GM23338 (cell line): ENCODE measurements at regions not wholly inside any gene's neighbourhood (a gene's known extent, or its start where the extent isn't known, plus 50 kb on each side); places are given as distances from the start of the nearest gene placed in this dataset.

Source experiments
- ATAC-seq: fragments of 200-7000 bp; cut with Tn5 transposase; 3 replicates; pipeline ENCODE4 v1.9.1; 2020
- DNase-seq: peaks from one replicate; pipeline ENCODE4 v3.0.0-alpha.2; 2015; ENCODE audit warnings: low spot score
- H2AFZ ChIP-seq: fragments of 200-600 bp; sonication (generic); 2 replicates; pipeline ENCODE4 v1.8.0; 2016; ENCODE audit warnings: antibody characterized with exemption, mild to moderate bottlenecking, moderate library complexity
- H3F3A ChIP-seq: fragments of 200-600 bp; sonication (generic); replicated peaks from 2 replicates; pipeline ENCODE4 v1.8.0; 2017; ENCODE audit warnings: antibody characterized with exemption, mixed run types, low read depth
- H3K27ac ChIP-seq: fragments of 200-600 bp; sonication (generic); 2 replicates; pipeline ENCODE4 v1.6.1; 2016; ENCODE audit warnings: low read depth
- H3K27me3 ChIP-seq: fragments of 200-600 bp; sonication (generic); 2 replicates; pipeline ENCODE4 v1.8.0; 2016; ENCODE audit warnings: mild to moderate bottlenecking, mixed run types, moderate library complexity; ENCODE audit not compliant: insufficient read depth
- H3K36me3 ChIP-seq: fragments of 200-600 bp; sonication (generic); 2 replicates; pipeline ENCODE4 v1.8.0; 2016; ENCODE audit warnings: mild to moderate bottlenecking; ENCODE audit not compliant: insufficient read depth
- H3K4me1 ChIP-seq: fragments of 200-600 bp; sonication (generic); 2 replicates; pipeline ENCODE4 v1.8.0; 2016; ENCODE audit warnings: mild to moderate bottlenecking, moderate library complexity; ENCODE audit not compliant: insufficient read depth
- H3K4me2 ChIP-seq: fragments of 200-600 bp; sonication (generic); 2 replicates; pipeline ENCODE4 v1.7.1; 2017; ENCODE audit warnings: mixed run types
- H3K4me3 ChIP-seq: fragments of 200-600 bp; sonication (generic); 2 replicates; pipeline ENCODE4 v1.6.1; 2016; ENCODE audit warnings: mixed run types
- H3K79me2 ChIP-seq: fragments of 200-600 bp; sonication (generic); replicated peaks from 2 replicates; pipeline ENCODE4 v1.8.0; 2017; ENCODE audit warnings: mild to moderate bottlenecking; ENCODE audit not compliant: insufficient read depth
- H3K9me2 ChIP-seq: fragments of 200-600 bp; sonication (generic); 2 replicates; pipeline ENCODE4 v1.8.0; 2017; ENCODE audit not compliant: insufficient read depth
- H4K20me1 ChIP-seq: fragments of 200-600 bp; sonication (generic); replicated peaks from 2 replicates; pipeline ENCODE4 v1.8.0; 2017; ENCODE audit warnings: mild to moderate bottlenecking; ENCODE audit not compliant: insufficient read depth
- H3K27ac Mint-ChIP-seq: 2 replicates; pipeline ENCODE4 v1.8.0; 2020; ENCODE audit warnings: inconsistent platforms, mild to moderate bottlenecking, moderate library complexity, mixed read lengths
- H3K27me3 Mint-ChIP-seq: 3 replicates; pipeline ENCODE4 v1.8.0; 2022; ENCODE audit warnings: low read depth, mild to moderate bottlenecking, moderate library complexity, mixed read lengths, inconsistent platforms; ENCODE audit not compliant: insufficient read depth, poor library complexity
- H3K36me3 Mint-ChIP-seq: 3 replicates; pipeline ENCODE4 v1.8.0; 2021; ENCODE audit warnings: low read depth, mild to moderate bottlenecking, inconsistent platforms, moderate library complexity, mixed read lengths
- H3K4me1 Mint-ChIP-seq: 3 replicates; pipeline ENCODE4 v1.8.0; 2020; ENCODE audit warnings: mild to moderate bottlenecking, inconsistent platforms, mixed read lengths
- H3K4me3 Mint-ChIP-seq: 3 replicates; pipeline ENCODE4 v1.8.0; 2021; ENCODE audit warnings: moderate library complexity, mild to moderate bottlenecking, inconsistent platforms, mixed read lengths
- H3K9me3 Mint-ChIP-seq: 3 replicates; pipeline ENCODE4 v1.8.0; 2020; ENCODE audit warnings: moderate library complexity, mild to moderate bottlenecking, inconsistent platforms, mixed read lengths
- CREB1 ChIP-seq: fragments of 250-450 bp; sonication (Bioruptor Pico); IDR thresholded peaks from 2 replicates; pipeline ENCODE4 v1.5.0; 2020; ENCODE audit warnings: low read depth, mild to moderate bottlenecking, moderate library complexity
- EZH2 ChIP-seq: fragments of 200-600 bp; sonication (generic); IDR thresholded peaks from one replicate; pipeline ENCODE4 v1.8.0; 2017; ENCODE audit warnings: antibody characterized with exemption, mild to moderate bottlenecking, low read depth; ENCODE audit not compliant: unreplicated experiment
- JUNB ChIP-seq: IDR thresholded peaks from one replicate; pipeline ENCODE4 v1.6.1; 2016; ENCODE audit warnings: antibody characterized with exemption; ENCODE audit not compliant: unreplicated experiment
- STAT1 ChIP-seq: IDR thresholded peaks from one replicate; pipeline ENCODE4 v1.6.1; 2016; ENCODE audit warnings: antibody characterized with exemption; ENCODE audit not compliant: unreplicated experiment
- TF ChIP-seq, protein P1 (sequence below): IDR thresholded peaks from 2 replicates; pipeline ENCODE4 v1.6.1; 2016; ENCODE audit warnings: antibody characterized with exemption
- TF ChIP-seq, protein P2 (sequence below): fragments of 250-450 bp; sonication (Bioruptor Pico); IDR thresholded peaks from 2 replicates; pipeline ENCODE4 v1.5.0; 2020; ENCODE audit warnings: mild to moderate bottlenecking, moderate library complexity

DNA sequence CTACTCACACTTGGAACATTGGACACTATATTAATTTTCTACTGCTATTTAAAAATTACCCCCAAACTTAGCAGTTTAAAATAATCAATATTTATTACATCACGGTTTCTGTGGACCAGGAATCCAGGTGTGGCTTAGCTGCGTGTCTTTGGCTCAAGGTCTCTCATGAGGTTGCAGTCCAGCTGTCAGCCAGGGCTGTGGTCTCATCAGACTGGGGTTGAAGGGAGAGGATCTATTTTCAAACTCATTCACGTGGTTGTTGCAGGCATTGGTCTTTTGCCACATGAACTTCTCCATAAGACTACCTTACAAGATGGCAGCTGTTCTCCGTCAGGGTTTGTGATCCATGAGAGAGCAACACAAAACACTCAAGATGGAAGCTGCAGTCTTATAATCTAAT, 343.0 kb downstream of the BCAT1 start:
- H3K27ac Mint-ChIP-seq: no peak overlapping the region
- peaks cover 2% of the 10 kb centered on the region for H3K27me3 Mint-ChIP-seq
- H3K9me3 Mint-ChIP-seq: peaks cover 6% of the 10 kb centered on the region; the same call in 2 of the 3 replicates
- no peaks in the 10 kb centered on the region for H3K27me3 ChIP-seq
- H3K36me3 Mint-ChIP-seq: no peaks in the 10 kb centered on the region
- H3K4me1 ChIP-seq: peaks cover 5% of the 10 kb centered on the region; the same call in 1 of the 2 replicates
- H2AFZ ChIP-seq: no peak overlapping the region
- peaks cover 7% of the 10 kb centered on the region; the same call in 2 of the 3 replicates for H3K4me1 Mint-ChIP-seq
- no peak overlapping the region for H3K27ac ChIP-seq
- no peaks in the 10 kb centered on the region for H3K36me3 ChIP-seq
- H3K4me3 ChIP-seq: no peak overlapping the region
- H4K20me1 ChIP-seq: no peaks in the 10 kb centered on the region
- DNase-seq (no peak), ATAC-seq (no peak)
- no peaks in the 10 kb centered on the region for H3K9me2 ChIP-seq
- TF ChIP-seq, protein P1, sequence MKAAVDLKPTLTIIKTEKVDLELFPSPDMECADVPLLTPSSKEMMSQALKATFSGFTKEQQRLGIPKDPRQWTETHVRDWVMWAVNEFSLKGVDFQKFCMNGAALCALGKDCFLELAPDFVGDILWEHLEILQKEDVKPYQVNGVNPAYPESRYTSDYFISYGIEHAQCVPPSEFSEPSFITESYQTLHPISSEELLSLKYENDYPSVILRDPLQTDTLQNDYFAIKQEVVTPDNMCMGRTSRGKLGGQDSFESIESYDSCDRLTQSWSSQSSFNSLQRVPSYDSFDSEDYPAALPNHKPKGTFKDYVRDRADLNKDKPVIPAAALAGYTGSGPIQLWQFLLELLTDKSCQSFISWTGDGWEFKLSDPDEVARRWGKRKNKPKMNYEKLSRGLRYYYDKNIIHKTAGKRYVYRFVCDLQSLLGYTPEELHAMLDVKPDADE: no peak
- no peak for TF ChIP-seq JUNB
- TF ChIP-seq CREB1 (CRISPR knock-in tag): no peak
- TF ChIP-seq, protein P2, sequence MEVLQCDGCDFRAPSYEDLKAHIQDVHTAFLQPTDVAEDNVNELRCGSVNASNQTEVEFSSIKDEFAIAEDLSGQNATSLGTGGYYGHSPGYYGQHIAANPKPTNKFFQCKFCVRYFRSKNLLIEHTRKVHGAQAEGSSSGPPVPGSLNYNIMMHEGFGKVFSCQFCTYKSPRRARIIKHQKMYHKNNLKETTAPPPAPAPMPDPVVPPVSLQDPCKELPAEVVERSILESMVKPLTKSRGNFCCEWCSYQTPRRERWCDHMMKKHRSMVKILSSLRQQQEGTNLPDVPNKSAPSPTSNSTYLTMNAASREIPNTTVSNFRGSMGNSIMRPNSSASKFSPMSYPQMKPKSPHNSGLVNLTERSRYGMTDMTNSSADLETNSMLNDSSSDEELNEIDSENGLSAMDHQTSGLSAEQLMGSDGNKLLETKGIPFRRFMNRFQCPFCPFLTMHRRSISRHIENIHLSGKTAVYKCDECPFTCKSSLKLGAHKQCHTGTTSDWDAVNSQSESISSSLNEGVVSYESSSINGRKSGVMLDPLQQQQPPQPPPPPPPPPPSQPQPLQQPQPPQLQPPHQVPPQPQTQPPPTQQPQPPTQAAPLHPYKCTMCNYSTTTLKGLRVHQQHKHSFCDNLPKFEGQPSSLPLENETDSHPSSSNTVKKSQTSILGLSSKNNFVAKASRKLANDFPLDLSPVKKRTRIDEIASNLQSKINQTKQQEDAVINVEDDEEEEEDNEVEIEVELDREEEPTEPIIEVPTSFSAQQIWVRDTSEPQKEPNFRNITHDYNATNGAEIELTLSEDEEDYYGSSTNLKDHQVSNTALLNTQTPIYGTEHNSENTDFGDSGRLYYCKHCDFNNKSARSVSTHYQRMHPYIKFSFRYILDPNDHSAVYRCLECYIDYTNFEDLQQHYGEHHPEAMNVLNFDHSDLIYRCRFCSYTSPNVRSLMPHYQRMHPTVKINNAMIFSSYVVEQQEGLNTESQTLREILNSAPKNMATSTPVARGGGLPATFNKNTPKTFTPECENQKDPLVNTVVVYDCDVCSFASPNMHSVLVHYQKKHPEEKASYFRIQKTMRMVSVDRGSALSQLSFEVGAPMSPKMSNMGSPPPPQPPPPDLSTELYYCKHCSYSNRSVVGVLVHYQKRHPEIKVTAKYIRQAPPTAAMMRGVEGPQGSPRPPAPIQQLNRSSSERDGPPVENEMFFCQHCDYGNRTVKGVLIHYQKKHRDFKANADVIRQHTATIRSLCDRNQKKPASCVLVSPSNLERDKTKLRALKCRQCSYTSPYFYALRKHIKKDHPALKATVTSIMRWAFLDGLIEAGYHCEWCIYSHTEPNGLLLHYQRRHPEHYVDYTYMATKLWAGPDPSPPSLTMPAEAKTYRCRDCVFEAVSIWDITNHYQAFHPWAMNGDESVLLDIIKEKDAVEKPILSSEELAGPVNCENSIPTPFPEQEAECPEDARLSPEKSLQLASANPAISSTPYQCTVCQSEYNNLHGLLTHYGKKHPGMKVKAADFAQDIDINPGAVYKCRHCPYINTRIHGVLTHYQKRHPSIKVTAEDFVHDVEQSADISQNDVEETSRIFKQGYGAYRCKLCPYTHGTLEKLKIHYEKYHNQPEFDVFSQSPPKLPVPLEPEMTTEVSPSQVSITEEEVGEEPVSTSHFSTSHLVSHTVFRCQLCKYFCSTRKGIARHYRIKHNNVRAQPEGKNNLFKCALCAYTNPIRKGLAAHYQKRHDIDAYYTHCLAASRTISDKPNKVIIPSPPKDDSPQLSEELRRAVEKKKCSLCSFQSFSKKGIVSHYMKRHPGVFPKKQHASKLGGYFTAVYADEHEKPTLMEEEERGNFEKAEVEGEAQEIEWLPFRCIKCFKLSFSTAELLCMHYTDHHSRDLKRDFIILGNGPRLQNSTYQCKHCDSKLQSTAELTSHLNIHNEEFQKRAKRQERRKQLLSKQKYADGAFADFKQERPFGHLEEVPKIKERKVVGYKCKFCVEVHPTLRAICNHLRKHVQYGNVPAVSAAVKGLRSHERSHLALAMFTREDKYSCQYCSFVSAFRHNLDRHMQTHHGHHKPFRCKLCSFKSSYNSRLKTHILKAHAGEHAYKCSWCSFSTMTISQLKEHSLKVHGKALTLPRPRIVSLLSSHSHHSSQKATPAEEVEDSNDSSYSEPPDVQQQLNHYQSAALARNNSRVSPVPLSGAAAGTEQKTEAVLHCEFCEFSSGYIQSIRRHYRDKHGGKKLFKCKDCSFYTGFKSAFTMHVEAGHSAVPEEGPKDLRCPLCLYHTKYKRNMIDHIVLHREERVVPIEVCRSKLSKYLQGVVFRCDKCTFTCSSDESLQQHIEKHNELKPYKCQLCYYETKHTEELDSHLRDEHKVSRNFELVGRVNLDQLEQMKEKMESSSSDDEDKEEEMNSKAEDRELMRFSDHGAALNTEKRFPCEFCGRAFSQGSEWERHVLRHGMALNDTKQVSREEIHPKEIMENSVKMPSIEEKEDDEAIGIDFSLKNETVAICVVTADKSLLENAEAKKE (CRISPR knock-in tag): no peak
- no peak for TF ChIP-seq STAT1
- H3K79me2 ChIP-seq: no peaks in the 10 kb centered on the region
- H3K4me3 Mint-ChIP-seq: no peak overlapping the region
- H3K4me2 ChIP-seq: no peak overlapping the region
- H3F3A ChIP-seq: no peaks in the 10 kb centered on the region

DNA sequence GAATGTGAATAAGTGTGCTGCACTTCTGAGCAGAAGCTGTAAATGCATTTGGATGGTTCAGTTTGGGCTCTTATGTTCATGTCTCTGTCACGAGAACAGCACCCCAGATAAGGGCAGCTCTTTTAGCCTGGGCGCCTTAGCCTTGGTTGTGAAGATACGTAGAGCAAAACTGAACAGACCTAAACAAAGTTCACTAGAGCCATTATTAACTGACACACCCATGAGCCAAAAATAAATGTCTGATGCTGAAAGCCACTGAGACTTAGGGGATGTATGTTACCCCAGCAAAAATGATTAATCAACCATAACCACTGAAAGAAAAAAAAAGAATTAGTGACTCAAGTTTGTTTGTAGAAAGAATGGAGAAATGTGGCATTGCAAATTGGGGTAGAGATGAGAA, 343.4 kb downstream of the BCAT1 start:
- no peak for TF ChIP-seq EZH2
- Histone ChIP-seq H2AFZ (no peak overlapping the region), H3K4me2 (no peak overlapping the region), H3K36me3 (no peaks in the 10 kb centered on the region), H3K27me3 (no peaks in the 10 kb centered on the region), H3K79me2 (no peaks in the 10 kb centered on the region), H4K20me1 (no peaks in the 10 kb centered on the region), H3K9me2 (no peaks in the 10 kb centered on the region), H3F3A (no peaks in the 10 kb centered on the region), H3K4me1 (peaks cover 5% of the 10 kb centered on the region; the same call in 1 of the 2 replicates), H3K4me3 (no peak overlapping the region), H3K27ac (no peak overlapping the region)
- DNase-seq (no peak), ATAC-seq (no peak)
- Mint-ChIP-seq H3K27me3 (peaks cover 2% of the 10 kb centered on the region), H3K27ac (no peak overlapping the region), H3K4me3 (no peak overlapping the region), H3K36me3 (no peaks in the 10 kb centered on the region), H3K4me1 (peaks cover 7% of the 10 kb centered on the region; the same call in 2 of the 3 replicates), H3K9me3 (peaks cover 4% of the 10 kb centered on the region; the same call in 2 of the 3 replicates)
